Stomach (tissue), 4 donors: ENCODE measurements at regions not wholly inside any gene's neighbourhood (a gene's known extent, or its start where the extent isn't known, plus 50 kb on each side); places are given as distances from the start of the nearest gene placed in this dataset.

Experiments used
- CTCF ChIP-seq, 7 experiments: fragments of 450-650 bp in 4 of 7; fragments of 200-600 bp in 3 of 7; sonication (generic) in 3 of 7; IDR thresholded peaks; one replicate each; pipeline ENCODE4 v1.5.1; 2016 to 2019; ENCODE audit warnings: antibody characterized with exemption in 7 of 7, control low read depth in 2 of 7, mild to moderate bottlenecking in 1 of 7
- POLR2A ChIP-seq, 4 donors: fragments of 450-650 bp; IDR thresholded peaks; one replicate each; pipeline ENCODE4 v1.6.1; 2016; ENCODE audit warnings: antibody characterized with exemption in 4 of 4, control low read depth in 2 of 4, mild to moderate bottlenecking in 1 of 4, moderate library complexity in 1 of 4

DNA sequence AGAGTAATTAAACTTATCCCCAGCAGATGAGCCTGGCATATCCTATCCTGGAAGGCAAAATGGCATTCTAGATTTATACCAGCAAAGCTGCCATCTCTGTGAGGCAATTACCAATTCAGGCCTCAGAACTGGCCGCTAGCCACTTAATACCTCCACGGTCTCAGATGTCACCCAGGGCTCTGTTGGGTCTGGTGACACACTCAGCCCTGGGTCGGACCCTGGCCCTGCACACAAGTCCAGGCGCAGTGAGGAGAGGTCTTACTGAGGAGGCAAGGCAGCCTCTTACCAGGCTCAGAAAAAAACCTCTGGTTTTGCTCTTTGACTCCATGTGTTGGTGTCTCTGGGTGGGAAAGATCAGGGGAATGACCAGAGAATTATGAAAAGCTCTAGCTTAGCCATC lies 186.6 kb downstream of the EMX2 start:
- TF ChIP-seq CTCF (IDR thresholded peaks at IDR 0.05): no peak
- no peak for TF ChIP-seq POLR2A (IDR thresholded peaks at IDR 0.05)
